Ishikawa (cell line): ENCODE measurements at regions not wholly inside any gene's neighbourhood (a gene's known extent, or its start where the extent isn't known, plus 50 kb on each side); places are given as distances from the start of the nearest gene placed in this dataset.

Experiments
- CEBPB ChIP-seq: IDR thresholded peaks from 2 replicates; pipeline ENCODE4 v1.6.1; 2012
- CREB1 ChIP-seq: IDR thresholded peaks from 2 replicates; pipeline ENCODE4 v1.6.1; 2012; ENCODE audit warnings: low read depth
- EGR1 ChIP-seq: IDR thresholded peaks from 2 replicates; pipeline ENCODE4 v1.6.1; 2012
- EP300 ChIP-seq: IDR thresholded peaks from 2 replicates; pipeline ENCODE4 v1.6.1; 2012; ENCODE audit warnings: borderline replicate concordance
- FOXM1 ChIP-seq: IDR thresholded peaks from 2 replicates; pipeline ENCODE4 v1.6.1; 2012; ENCODE audit warnings: low read depth, borderline replicate concordance
- MAX ChIP-seq: IDR thresholded peaks from 2 replicates; pipeline ENCODE4 v1.6.1; 2012
- NFIC ChIP-seq: IDR thresholded peaks from 2 replicates; pipeline ENCODE4 v1.6.1; 2012
- RAD21 ChIP-seq: IDR thresholded peaks from 2 replicates; pipeline ENCODE4 v1.6.1; 2012; ENCODE audit warnings: low read depth
- REST ChIP-seq: IDR thresholded peaks from 2 replicates; pipeline ENCODE4 v1.6.1; 2012; ENCODE audit warnings: low read depth, mild to moderate bottlenecking
- TAF1 ChIP-seq: IDR thresholded peaks from 2 replicates; pipeline ENCODE4 v1.6.1; 2012; ENCODE audit warnings: low read depth, mild to moderate bottlenecking
- TCF12 ChIP-seq: IDR thresholded peaks from 2 replicates; pipeline ENCODE4 v1.6.1; 2012; ENCODE audit warnings: low read depth
- TEAD4 ChIP-seq: IDR thresholded peaks from 2 replicates; pipeline ENCODE4 v1.6.1; 2012
- USF1 ChIP-seq: IDR thresholded peaks from 2 replicates; pipeline ENCODE4 v1.6.1; 2012
- YY1 ChIP-seq: IDR thresholded peaks from 2 replicates; pipeline ENCODE4 v1.6.1; 2012; ENCODE audit warnings: low read depth
- ZBTB7A ChIP-seq: IDR thresholded peaks from 2 replicates; pipeline ENCODE4 v1.6.1; 2012; ENCODE audit warnings: low read depth

- TF ChIP-seq YY1 (no peak), FOXM1 (no peak)
These were observed 58.2 kb downstream of the TMEM270 start for GRCh38 chr7:73918926-73919693.

- TF ChIP-seq MAX (no peak), ZBTB7A (no peak), CREB1 (no peak), FOXM1 (no peak), REST (no peak), EGR1 (no peak), CEBPB (no peak), YY1 (no peak), TAF1 (no peak), RAD21 (no peak), TEAD4 (no peak), NFIC (no peak)
These were observed 58.9 kb downstream of the TMEM270 start for GRCh38 chr7:73919694-73920375.

GRCh38 chr7:73920406-73921134 is 59.6 kb downstream of the TMEM270 start:
- TF ChIP-seq MAX (no peak), USF1 (no peak), CREB1 (no peak), FOXM1 (no peak), REST (no peak), EGR1 (no peak), TEAD4 (no peak), CEBPB (no peak)

- TF ChIP-seq YY1 (no peak), CREB1 (no peak), REST (no peak), TAF1 (no peak), USF1 (no peak), MAX (no peak), CEBPB (no peak), EP300 (no peak), NFIC (no peak), TEAD4 (no peak), RAD21 (no peak), TCF12 (no peak), FOXM1 (no peak), EGR1 (no peak), ZBTB7A (no peak)
These were observed 60.9 kb downstream of the TMEM270 start for GRCh38 chr7:73921623-73922528.
